Gastrocnemius medialis (tissue), 4 donors: ENCODE measurements at regions not wholly inside any gene's neighbourhood (a gene's known extent, or its start where the extent isn't known, plus 50 kb on each side); places are given as distances from the start of the nearest gene placed in this dataset.

Experiments used
- POLR2A ChIP-seq, 2 donors: fragments of 450-650 bp; IDR thresholded peaks; one replicate each; pipeline ENCODE4 v1.6.1; 2017; ENCODE audit warnings: antibody characterized with exemption in 2 of 2, mild to moderate bottlenecking in 2 of 2, moderate library complexity in 2 of 2
- TF ChIP-seq, protein P1 (sequence below), 5 experiments: fragments of 450-650 bp in 3 of 5; fragments of 200-600 bp in 2 of 5; sonication (generic) in 2 of 5; IDR thresholded peaks in 4 of 5; conservative IDR thresholded peaks in 1 of 5; 1 replicate in 4 of 5; 2 replicates in 1 of 5; pipeline ENCODE4 v1.5.1; 2016 to 2019; ENCODE audit warnings: antibody characterized with exemption in 5 of 5, mild to moderate bottlenecking in 3 of 5, moderate library complexity in 3 of 5

DNA sequence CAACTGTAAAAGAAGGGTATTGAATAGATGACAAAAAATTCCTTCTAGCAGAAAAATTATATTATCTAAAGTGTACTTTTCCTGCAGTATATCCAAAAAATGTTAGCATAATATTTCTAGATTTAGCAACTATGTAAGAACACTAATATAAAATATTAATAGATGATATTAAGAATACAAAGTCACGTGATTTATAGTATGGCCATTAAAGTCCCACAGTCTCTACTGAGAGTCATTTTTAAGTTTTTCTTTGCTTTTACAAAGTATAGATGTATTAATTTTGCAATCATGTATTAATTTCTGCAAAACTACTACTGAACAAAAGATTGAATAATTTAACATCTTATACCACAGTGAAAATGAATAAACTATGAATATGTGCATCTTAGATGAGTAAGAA is 94.9 kb downstream of the ZWINT start:
- TF ChIP-seq POLR2A (IDR thresholded peaks at IDR 0.05), result no peak
- TF ChIP-seq, protein P1, sequence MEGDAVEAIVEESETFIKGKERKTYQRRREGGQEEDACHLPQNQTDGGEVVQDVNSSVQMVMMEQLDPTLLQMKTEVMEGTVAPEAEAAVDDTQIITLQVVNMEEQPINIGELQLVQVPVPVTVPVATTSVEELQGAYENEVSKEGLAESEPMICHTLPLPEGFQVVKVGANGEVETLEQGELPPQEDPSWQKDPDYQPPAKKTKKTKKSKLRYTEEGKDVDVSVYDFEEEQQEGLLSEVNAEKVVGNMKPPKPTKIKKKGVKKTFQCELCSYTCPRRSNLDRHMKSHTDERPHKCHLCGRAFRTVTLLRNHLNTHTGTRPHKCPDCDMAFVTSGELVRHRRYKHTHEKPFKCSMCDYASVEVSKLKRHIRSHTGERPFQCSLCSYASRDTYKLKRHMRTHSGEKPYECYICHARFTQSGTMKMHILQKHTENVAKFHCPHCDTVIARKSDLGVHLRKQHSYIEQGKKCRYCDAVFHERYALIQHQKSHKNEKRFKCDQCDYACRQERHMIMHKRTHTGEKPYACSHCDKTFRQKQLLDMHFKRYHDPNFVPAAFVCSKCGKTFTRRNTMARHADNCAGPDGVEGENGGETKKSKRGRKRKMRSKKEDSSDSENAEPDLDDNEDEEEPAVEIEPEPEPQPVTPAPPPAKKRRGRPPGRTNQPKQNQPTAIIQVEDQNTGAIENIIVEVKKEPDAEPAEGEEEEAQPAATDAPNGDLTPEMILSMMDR (IDR thresholded peaks at IDR 0.05 in 4 of 5, conservative IDR thresholded peaks at IDR 0.05 in 1 of 5), result no peak
